Peyer's patch (tissue), 4 donors: ENCODE measurements at regions not wholly inside any gene's neighbourhood (a gene's known extent, or its start where the extent isn't known, plus 50 kb on each side); places are given as distances from the start of the nearest gene placed in this dataset.

Experiments
- DNase-seq, 3 donors: peaks; one replicate each; pipeline ENCODE4 v3.0.0-alpha.2; 2017 to 2019
- H3K27ac ChIP-seq, 4 donors: fragments of 200-600 bp; sonication (generic); one replicate each; pipeline ENCODE4 v1.5.1; 2016 to 2019
- H3K27me3 ChIP-seq, 2 donors: fragments of 200-600 bp; sonication (generic); one replicate each; pipeline ENCODE4 v1.5.1; 2019
- H3K36me3 ChIP-seq, 3 donors: fragments of 200-600 bp; sonication (generic); one replicate each; pipeline ENCODE4 v1.5.1; 2016 to 2019
- H3K4me1 ChIP-seq, 4 donors: fragments of 200-600 bp; sonication (generic); one replicate each; pipeline ENCODE4 v1.5.1; 2016 to 2019
- H3K4me3 ChIP-seq, 4 donors: fragments of 200-600 bp; sonication (generic); 1 replicate in 3 of 4; 2 replicates in 1 of 4; pipeline ENCODE4 v1.5.1; 2016 to 2019; ENCODE audit warnings: mild to moderate bottlenecking in 1 of 4
- H3K9me3 ChIP-seq, 4 donors: fragments of 200-600 bp; sonication (generic); one replicate each; pipeline ENCODE4 v1.5.1; 2016 to 2019; ENCODE audit warnings: mild to moderate bottlenecking in 1 of 4
- CTCF ChIP-seq, 6 experiments: fragments of 450-650 bp in 4 of 6; fragments of 200-600 bp in 2 of 6; sonication (generic) in 1 of 6; IDR thresholded peaks; one replicate each; pipeline ENCODE4 v1.5.1; 2017 to 2019; ENCODE audit warnings: antibody characterized with exemption in 6 of 6, mild to moderate bottlenecking in 3 of 6, moderate library complexity in 1 of 6
- POLR2A ChIP-seq, 2 donors: fragments of 450-650 bp; IDR thresholded peaks; one replicate each; pipeline ENCODE4 v1.5.1; 2017; ENCODE audit warnings: antibody characterized with exemption in 2 of 2, mild to moderate bottlenecking in 2 of 2, moderate library complexity in 2 of 2

- no peak for DNase-seq
- no peak for TF ChIP-seq POLR2A (IDR thresholded peaks at IDR 0.05)
- TF ChIP-seq CTCF (IDR thresholded peaks at IDR 0.05): no peak
- Histone ChIP-seq H3K36me3 (no peaks in the 10 kb centered on the region), H3K4me3 (no peak overlapping the region), H3K27me3 (no peaks in the 10 kb centered on the region), H3K9me3 (no peaks in the 10 kb centered on the region), H3K4me1 (no peaks in the 10 kb centered on the region), H3K27ac (no peak overlapping the region)
Observed at GRCh38 chr1:30256911-30257310, 466.5 kb downstream of the MATN1 start.

GRCh38 chr1:30255111-30255724, 468.2 kb downstream of the MATN1 start:
- TF ChIP-seq POLR2A (IDR thresholded peaks at IDR 0.05): no peak
- no peak for DNase-seq
- Histone ChIP-seq H3K27me3 (no peaks in the 10 kb centered on the region), H3K36me3 (no peaks in the 10 kb centered on the region), H3K4me3 (no peak overlapping the region), H3K4me1 (no peaks in the 10 kb centered on the region), H3K9me3 (no peaks in the 10 kb centered on the region), H3K27ac (no peak overlapping the region)

- DNase-seq: no peak
- TF ChIP-seq POLR2A (IDR thresholded peaks at IDR 0.05) (no peak), CTCF (IDR thresholded peaks at IDR 0.05) (no peak)
- no peaks in the 10 kb centered on the region for H3K4me1 ChIP-seq
- H3K27ac ChIP-seq: no peak overlapping the region
- no peaks in the 10 kb centered on the region for H3K27me3 ChIP-seq
- H3K36me3 ChIP-seq: no peaks in the 10 kb centered on the region
- H3K9me3 ChIP-seq: no peaks in the 10 kb centered on the region
- no peak overlapping the region for H3K4me3 ChIP-seq
Observed at GRCh38 chr1:30253807-30254440, 469.5 kb downstream of the MATN1 start.

- DNase-seq: no peak
- H3K4me3 ChIP-seq: no peak overlapping the region
- H3K27me3 ChIP-seq: no peaks in the 10 kb centered on the region
- TF ChIP-seq POLR2A (IDR thresholded peaks at IDR 0.05) (no peak), CTCF (IDR thresholded peaks at IDR 0.05) (no peak)
- H3K27ac ChIP-seq: no peak overlapping the region
- no peaks in the 10 kb centered on the region for H3K4me1 ChIP-seq
- H3K36me3 ChIP-seq: no peaks in the 10 kb centered on the region
- H3K9me3 ChIP-seq: no peaks in the 10 kb centered on the region
Observed at GRCh38 chr1:30253361-30253760, 470.0 kb downstream of the MATN1 start.

GRCh38 chr1:30250984-30251850, 472.2 kb downstream of the MATN1 start:
- H3K36me3 ChIP-seq: no peaks in the 10 kb centered on the region
- DNase-seq: no peak
- H3K4me3 ChIP-seq: no peak overlapping the region
- H3K27me3 ChIP-seq: no peaks in the 10 kb centered on the region
- TF ChIP-seq CTCF (IDR thresholded peaks at IDR 0.05): no peak
- no peak for TF ChIP-seq POLR2A (IDR thresholded peaks at IDR 0.05)
- H3K27ac ChIP-seq: no peak overlapping the region
- no peaks in the 10 kb centered on the region for H3K9me3 ChIP-seq
- H3K4me1 ChIP-seq: no peaks in the 10 kb centered on the region
